Suppressor macrophage (primary cell): ENCODE measurements at regions not wholly inside any gene's neighbourhood (a gene's known extent, or its start where the extent isn't known, plus 50 kb on each side); places are given as distances from the start of the nearest gene placed in this dataset.
A peak's percentile ranks its signal among the peaks of the same experiment; 100 is the strongest.
"Not testable (repeated sequence)": the region's sequence is repeated elsewhere in the genome, so short reads cannot be mapped to it uniquely, and the experiment has no call there.

Source experiments
- DNase-seq, 4 experiments: peaks; one replicate each; pipeline ENCODE4 v3.0.0-alpha.2; 2020 to 2022

- no peak for DNase-seq
Measured at GRCh38 chr5:6321078-6321477, 57.3 kb downstream of the MED10 start.

GRCh38 chr5:6319116-6319515, 59.2 kb downstream of the MED10 start:
- no peak for DNase-seq

DNA sequence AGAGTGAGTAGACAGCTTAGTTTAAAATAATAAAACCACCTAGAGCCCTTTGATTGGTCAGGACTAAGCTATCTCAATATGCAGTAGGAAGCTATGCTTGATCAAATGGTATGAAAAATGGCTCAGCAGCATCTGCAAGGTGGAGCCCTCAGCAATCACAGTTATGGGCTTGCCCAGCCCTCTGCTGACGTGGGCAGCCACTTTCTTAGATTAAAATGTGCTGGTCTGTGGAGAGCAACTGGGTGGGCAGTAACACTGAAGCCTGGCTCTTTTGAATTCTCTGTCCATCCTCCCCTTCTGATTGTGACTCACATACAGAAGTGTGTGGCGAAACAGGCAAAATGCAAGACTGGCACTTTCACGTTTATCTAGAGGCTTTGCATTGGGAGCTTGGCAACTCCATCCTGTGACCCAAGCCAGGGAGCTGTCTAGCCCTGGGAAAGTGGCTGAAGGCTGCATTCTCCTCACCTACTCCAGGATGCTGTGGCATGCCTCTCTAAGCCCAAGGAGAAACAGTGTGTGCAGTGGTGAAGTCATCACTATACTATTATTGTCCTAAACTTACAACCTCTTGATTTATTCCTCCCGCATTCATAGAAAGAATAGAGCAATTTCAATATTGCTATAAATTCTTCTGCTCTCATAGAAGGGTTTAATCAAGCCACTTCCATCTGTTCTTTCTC, 61.1 kb downstream of the MED10 start:
- peak in 1 of 4 experiments; percentile 0 for DNase-seq

GRCh38 chr5:6315580-6315979, 62.8 kb downstream of the MED10 start:
- DNase-seq, result no peak

- DNase-seq, result no peak
Measured at GRCh38 chr5:6311568-6312501, 66.5 kb downstream of the MED10 start.

GRCh38 chr5:6309949-6310348, 68.4 kb downstream of the MED10 start:
- DNase-seq, result no peak

- no peak for DNase-seq
Measured at GRCh38 chr5:6308683-6309082, 69.7 kb downstream of the MED10 start.

GRCh38 chr5:6307304-6307703, 71.0 kb downstream of the MED10 start:
- no peak for DNase-seq

- DNase-seq, result no peak
Measured at GRCh38 chr5:6305853-6306252, 72.5 kb downstream of the MED10 start.

DNA sequence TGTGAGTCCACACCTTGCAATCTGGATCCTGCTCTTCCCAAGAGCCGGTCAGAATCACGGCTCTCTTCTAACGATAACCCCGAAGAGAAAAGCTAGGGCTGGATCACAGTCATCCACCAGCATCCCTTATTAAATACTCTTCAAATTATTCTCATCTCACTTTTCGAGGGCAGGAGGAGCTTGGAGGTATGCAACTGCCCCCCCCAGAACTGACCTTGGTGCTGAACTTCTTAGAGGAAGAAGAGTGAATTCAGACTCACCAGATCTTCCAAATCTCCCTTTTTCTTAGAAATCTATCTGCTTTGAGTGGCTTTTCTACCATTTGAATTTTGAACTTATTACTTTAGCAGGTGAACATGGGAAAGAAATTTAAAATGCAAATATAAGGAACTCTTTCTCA, 75.7 kb downstream of the MED10 start:
- peak in 1 of 4 experiments; percentile 2 for DNase-seq

DNA sequence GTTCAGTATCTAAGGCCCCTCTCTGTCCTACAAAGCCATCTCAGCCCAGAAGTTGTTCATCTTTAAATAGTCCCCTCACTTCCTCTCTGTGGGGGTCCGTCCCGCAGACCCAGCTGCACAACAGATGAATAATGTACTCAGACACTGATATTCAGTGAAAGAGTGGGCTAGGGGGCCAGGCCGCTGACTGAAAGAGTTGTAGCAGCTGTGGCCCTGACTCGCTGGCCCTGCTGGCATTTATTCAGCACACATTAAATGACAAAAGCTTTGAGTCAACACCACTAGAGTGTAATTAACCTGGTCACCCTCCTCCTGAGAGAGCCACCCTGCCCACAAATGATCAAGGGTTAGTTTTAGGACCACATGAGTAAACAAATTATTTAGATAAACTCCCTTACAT, 76.3 kb downstream of the MED10 start:
- DNase-seq, result no peak

DNA sequence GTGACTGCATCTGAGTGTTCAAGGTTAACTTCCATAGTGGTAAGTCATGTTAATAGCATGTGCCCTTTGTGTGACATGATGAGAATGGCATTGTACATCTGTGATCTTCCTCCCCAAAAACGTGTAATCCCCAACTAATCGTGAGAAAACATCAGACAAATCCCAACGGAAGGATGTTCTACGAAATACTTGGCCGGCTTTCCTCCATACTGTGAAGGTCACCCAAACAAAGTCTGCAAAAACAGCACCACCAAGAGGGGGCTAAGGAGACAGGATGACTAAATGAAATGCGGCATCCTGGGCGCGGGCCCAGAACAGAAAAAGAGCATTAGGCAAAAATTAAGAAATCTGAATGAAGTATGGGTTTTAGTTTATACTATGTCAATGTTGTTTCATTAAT, 81.8 kb downstream of the MED10 start:
- no peak for DNase-seq

DNA sequence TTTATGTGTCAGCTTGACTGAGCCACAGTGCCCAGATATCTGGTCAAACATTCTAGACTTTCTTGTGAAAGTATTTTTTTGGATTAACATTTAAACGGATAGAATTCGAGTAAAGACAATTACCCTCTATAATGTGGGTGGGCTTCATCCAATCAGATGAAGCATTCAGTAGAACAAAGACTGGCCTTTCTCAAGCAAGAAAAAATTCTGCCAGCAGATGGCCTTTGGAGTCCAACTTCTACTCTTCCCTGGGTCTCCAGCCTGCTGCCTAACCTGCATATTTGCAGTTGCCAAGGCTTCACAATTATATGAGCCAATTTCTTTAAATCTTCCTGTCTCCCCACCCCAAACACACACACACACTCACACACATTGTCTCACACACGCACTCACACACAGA, 86.4 kb downstream of the MED10 start:
- no peak for DNase-seq

GRCh38 chr5:6289239-6289638, 89.1 kb downstream of the MED10 start:
- no peak for DNase-seq

- DNase-seq, result no peak
Measured at GRCh38 chr5:6287176-6287575, 91.2 kb downstream of the MED10 start.

DNA sequence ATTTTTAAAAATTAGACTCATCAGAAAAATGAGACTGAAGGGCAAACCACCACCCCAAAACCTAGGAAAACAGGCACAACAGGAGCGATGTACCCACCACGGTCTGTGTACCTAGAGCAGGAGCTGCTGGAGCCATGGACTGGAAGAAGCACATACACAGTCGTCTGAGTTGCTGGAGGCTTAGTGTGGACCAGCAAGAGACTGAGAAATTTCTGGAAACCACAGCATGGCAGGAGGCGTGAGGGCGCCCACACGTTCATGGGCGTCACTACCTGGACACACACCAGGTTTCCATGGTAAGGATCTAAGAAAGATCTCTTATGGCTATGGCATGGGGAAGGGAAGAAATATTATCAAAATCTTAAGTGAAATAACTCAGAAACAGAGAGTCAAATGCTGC, 91.9 kb downstream of the MED10 start:
- DNase-seq, result no peak

- DNase-seq, result not testable (repeated sequence)
Measured at GRCh38 chr5:6284491-6284890, 93.9 kb downstream of the MED10 start.

- DNase-seq, result no peak
Measured at GRCh38 chr5:6282352-6282751, 96.0 kb downstream of the MED10 start.

DNA sequence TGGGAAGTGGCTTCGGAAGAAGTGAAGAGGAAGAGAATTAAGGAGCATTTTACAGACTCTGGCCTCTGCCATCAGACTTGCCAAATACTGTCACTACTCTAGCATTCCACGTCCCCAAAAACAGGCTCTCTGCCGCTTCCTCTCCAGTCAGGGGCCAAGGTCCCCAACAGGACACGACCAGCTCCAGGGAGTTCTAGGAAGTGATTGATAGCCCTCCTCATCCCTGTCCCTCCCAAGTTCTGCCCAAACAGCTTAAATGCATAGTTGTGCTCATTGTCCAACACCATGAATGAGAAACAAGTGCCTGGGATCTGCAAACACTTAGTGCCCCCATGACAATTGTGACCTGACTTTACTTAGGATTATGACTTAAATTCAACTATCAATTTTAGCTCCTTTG, 96.5 kb downstream of the MED10 start:
- peak in 1 of 4 experiments; percentile 2 for DNase-seq

- DNase-seq, result no peak
Measured at GRCh38 chr5:6280425-6281100, 97.8 kb downstream of the MED10 start.

GRCh38 chr5:6279607-6280006, 98.7 kb downstream of the MED10 start:
- no peak for DNase-seq

- no peak for DNase-seq
Measured at GRCh38 chr5:6274846-6275543, 103.4 kb downstream of the MED10 start.

- no peak for DNase-seq
Measured at GRCh38 chr5:6273749-6274148, 104.6 kb downstream of the MED10 start.
